HCT116 (cell line): ENCODE measurements at regions not wholly inside any gene's neighbourhood (a gene's known extent, or its start where the extent isn't known, plus 50 kb on each side); places are given as distances from the start of the nearest gene placed in this dataset.

Experiments
- ATAC-seq: fragments of 200-7000 bp; cut with Tn5 transposase; 2 replicates; pipeline ENCODE4 v1.9.1; 2020; ENCODE audit warnings: mild to moderate bottlenecking, moderate library complexity
- BruUV-seq: library from RNA; stranded (reverse); fragments of 400-500 nt; replicated peaks from 2 replicates; lab custom pipeline; 2021; lab: Mats Ljungman, UMichigan
- CTCF ChIA-PET: fragments of 300-600 bp; sonication (Branson Sonifier 250); formaldehyde crosslinking; loops from one replicate; lab custom pipeline; 2021; ENCODE audit warnings: antibody characterized with exemption; lab: Charles Lee
- POLR2A ChIA-PET: fragments of 300-600, 350-600 bp; sonication (Branson Sonifier 250); formaldehyde crosslinking; loops from one replicate; lab custom pipeline; 2021; ENCODE audit warnings: antibody characterized with exemption; lab: Charles Lee
- RAD21 ChIA-PET, 2 experiments: fragments of 300-600 bp; sonication (Branson Sonifier 250); formaldehyde crosslinking; loops; one replicate each; lab custom pipeline; 2023; ENCODE audit warnings: low total read pairs in 2 of 2; ENCODE audit not compliant: uncharacterized antibody in 2 of 2, unreplicated experiment in 2 of 2, low non-redundant PET in 1 of 2; lab: Charles Lee
- DNase-seq: peaks from one replicate; pipeline ENCODE4 v3.0.0-alpha.2; 2010; ENCODE audit warnings: low read depth, low spot score
- H2AFZ ChIP-seq: fragments of 200-600 bp; shearing (Covaris generic), sonication (generic); 2 replicates; pipeline ENCODE4 v1.6.1; 2017; ENCODE audit warnings: low read depth, mixed run types, mixed read lengths, antibody characterized with exemption, low read length; ENCODE audit not compliant: poor library complexity, severe bottlenecking
- H3K27ac ChIP-seq: 2 replicates; pipeline ENCODE4 v1.5.1; 2012; ENCODE audit warnings: low read depth, low read length
- H3K27me3 ChIP-seq: fragments of 200-600 bp; sonication (generic); 2 replicates; pipeline ENCODE4 v1.6.1; 2016; ENCODE audit warnings: mixed run types, low read length, mixed read lengths; ENCODE audit not compliant: insufficient read depth
- H3K36me3 ChIP-seq, 2 experiments: fragments of 200-500 bp in 1 of 2; fragments of 200-600 bp in 1 of 2; sonication (Bioruptor generic) in 1 of 2; sonication (generic) in 1 of 2; 2 replicates each; pipeline versions ENCODE4 v1.5.1 to v1.6.1; 2014 to 2016; ENCODE audit warnings: low read length in 2 of 2, inconsistent platforms in 1 of 2, mixed read lengths in 1 of 2, mixed run types in 1 of 2; ENCODE audit not compliant: insufficient read depth in 2 of 2, control insufficient read depth in 1 of 2
- H3K4me1 ChIP-seq, 2 experiments: fragments of 200-600 bp in 1 of 2; sonication (generic) in 1 of 2; 2 replicates each; pipeline versions ENCODE4 v1.5.1 to v1.6.1; 2012 to 2017; ENCODE audit warnings: low read length in 2 of 2, inconsistent platforms in 1 of 2, mild to moderate bottlenecking in 1 of 2, mixed read lengths in 1 of 2, mixed run types in 1 of 2, moderate library complexity in 1 of 2; ENCODE audit not compliant: insufficient read depth in 2 of 2, control insufficient read depth in 1 of 2
- H3K4me2 ChIP-seq: fragments of 200-600 bp; sonication (generic); 2 replicates; pipeline ENCODE4 v1.6.1; 2017; ENCODE audit warnings: mixed run types, low read length, mixed read lengths
- H3K4me3 ChIP-seq, 2 experiments: fragments of 200-600 bp in 1 of 2; sonication (generic) in 1 of 2; replicated peaks in 1 of 2; 2 replicates each; pipeline ENCODE4 v1.5.1; 2011 to 2016; ENCODE audit warnings: low read length in 2 of 2, control low read depth in 1 of 2, low read depth in 1 of 2, mild to moderate bottlenecking in 1 of 2, mixed read lengths in 1 of 2, mixed run types in 1 of 2
- H3K79me2 ChIP-seq: fragments of 200-600 bp; sonication (generic); 2 replicates; pipeline ENCODE4 v1.6.1; 2017; ENCODE audit warnings: mild to moderate bottlenecking, mixed run types, low read length, moderate library complexity, mixed read lengths; ENCODE audit not compliant: insufficient read depth
- H3K9ac ChIP-seq: fragments of 200-600 bp; sonication (generic); 2 replicates; pipeline ENCODE4 v1.6.1; 2016; ENCODE audit warnings: low read length, mixed read lengths
- H3K9me2 ChIP-seq: fragments of 200-600 bp; sonication (generic), shearing (Covaris generic); 2 replicates; pipeline ENCODE4 v1.6.1; 2017; ENCODE audit warnings: mixed run types, mild to moderate bottlenecking, moderate library complexity; ENCODE audit not compliant: insufficient read depth
- H3K9me3 ChIP-seq, 2 experiments: fragments of 200-500 bp in 1 of 2; fragments of 200-600 bp in 1 of 2; sonication (Bioruptor generic) in 1 of 2; sonication (generic) in 1 of 2; 2 replicates each; pipeline ENCODE4 v1.6.1; 2014 to 2017; ENCODE audit warnings: low read length in 2 of 2, mixed read lengths in 2 of 2, inconsistent platforms in 1 of 2, low read depth in 1 of 2, mild to moderate bottlenecking in 1 of 2, mixed run types in 1 of 2, moderate library complexity in 1 of 2; ENCODE audit not compliant: control insufficient read depth in 1 of 2, insufficient read depth in 1 of 2
- H4K20me1 ChIP-seq: fragments of 200-600 bp; sonication (generic), shearing (Covaris generic); 2 replicates; pipeline ENCODE4 v1.6.1; 2017; ENCODE audit warnings: mixed run types, mild to moderate bottlenecking, moderate library complexity; ENCODE audit not compliant: insufficient read depth
- CBX3 ChIP-seq: IDR thresholded peaks from 2 replicates; pipeline ENCODE4 v1.6.1; 2012; ENCODE audit warnings: low read depth
- CEBPB ChIP-seq: IDR thresholded peaks from 2 replicates; pipeline ENCODE4 v1.6.1; 2012; ENCODE audit warnings: low read depth
- EGR1 ChIP-seq: IDR thresholded peaks from 2 replicates; pipeline ENCODE4 v1.6.1; 2012; ENCODE audit warnings: low read depth
- EZH2phosphoT487 ChIP-seq: fragments of 200-600 bp; IDR thresholded peaks from 2 replicates; pipeline ENCODE4 v1.6.1; 2018; ENCODE audit warnings: antibody characterized with exemption, borderline replicate concordance
- FOSL1 ChIP-seq: IDR thresholded peaks from 2 replicates; pipeline ENCODE4 v1.6.1; 2012; ENCODE audit warnings: low read depth
- JUND ChIP-seq: IDR thresholded peaks from 2 replicates; pipeline ENCODE4 v1.6.1; 2012
- POLR2A ChIP-seq: IDR thresholded peaks from 2 replicates; pipeline ENCODE4 v1.7.0; 2011; ENCODE audit warnings: borderline replicate concordance; ENCODE audit not compliant: insufficient read depth, insufficient read length; ENCODE audit errors: extremely low read depth
- RAD21 ChIP-seq: IDR thresholded peaks from 2 replicates; pipeline ENCODE4 v1.6.1; 2012; ENCODE audit warnings: low read depth, mild to moderate bottlenecking
- SIN3A ChIP-seq: IDR thresholded peaks from 2 replicates; pipeline ENCODE4 v1.6.1; 2012; ENCODE audit warnings: low read depth
- SP1 ChIP-seq: IDR thresholded peaks from 2 replicates; pipeline ENCODE4 v1.6.1; 2012; ENCODE audit warnings: low read depth
- SRF ChIP-seq: IDR thresholded peaks from 2 replicates; pipeline ENCODE4 v1.6.1; 2012; ENCODE audit warnings: low read depth
- TCF7L2 ChIP-seq: IDR thresholded peaks from 2 replicates; pipeline ENCODE4 v1.7.0; 2011; ENCODE audit warnings: borderline replicate concordance, inconsistent platforms; ENCODE audit not compliant: insufficient read depth, insufficient read length; ENCODE audit errors: extremely low read depth
- YY1 ChIP-seq: IDR thresholded peaks from 2 replicates; pipeline ENCODE4 v1.6.1; 2011; ENCODE audit warnings: low read length, low read depth, moderate library complexity, mild to moderate bottlenecking; ENCODE audit not compliant: insufficient replicate concordance; ENCODE audit errors: extremely low read depth
- ZFX ChIP-seq: fragments of 450-650 bp; IDR thresholded peaks from 2 replicates; pipeline ENCODE4 v1.6.1; 2017
- ZNF274 ChIP-seq: fragments of 200-500 bp; sonication (Bioruptor generic); IDR thresholded peaks from 2 replicates; pipeline ENCODE4 v1.6.1; 2014; ENCODE audit warnings: mild to moderate bottlenecking, low read depth, low read length, inconsistent platforms
- intact Hi-C: fragments of 100-400 bp; cut with micrococcal nuclease; formaldehyde crosslinking; loops from 2 replicates; pipeline ENCODE4 v1.10.0; 2022
- TF ChIP-seq, protein P1 (sequence below): IDR thresholded peaks from 2 replicates; pipeline ENCODE4 v1.6.1; 2012

DNA sequence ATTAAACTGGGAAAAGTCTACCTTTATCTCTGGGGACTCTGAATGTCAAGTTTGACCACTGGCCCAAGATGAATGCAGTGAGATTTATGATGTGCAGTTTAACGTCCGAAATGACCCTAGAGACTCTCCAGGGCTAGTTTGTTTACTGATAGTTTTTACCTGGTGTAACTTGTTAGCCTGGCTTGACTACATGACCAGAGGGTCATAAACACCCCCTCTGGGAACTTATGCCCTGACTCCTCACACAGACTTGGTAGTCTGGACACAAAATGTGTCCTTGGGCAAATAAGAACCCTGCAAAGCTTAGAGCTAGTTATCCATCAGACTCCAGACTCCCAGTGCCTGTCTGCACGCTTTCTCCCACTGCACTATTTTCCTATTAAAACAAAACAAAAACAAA is 606.5 kb downstream of the HACE1 start:
- no peaks in the 10 kb centered on the region for H3K27me3 ChIP-seq
- no peak overlapping the region for H3K4me3 ChIP-seq
- H3K4me1 ChIP-seq: peaks cover 0 to 6% of the 10 kb centered on the region in 2 experiments; a peak in 1 of 4 replicates
- no peaks in the 10 kb centered on the region for H4K20me1 ChIP-seq
- no peak overlapping the region for H3K9ac ChIP-seq
- H3K4me2 ChIP-seq: no peak overlapping the region
- no peak for DNase-seq
- no peak overlapping the region for H2AFZ ChIP-seq
- H3K36me3 ChIP-seq: no peaks in the 10 kb centered on the region
- ChIA-PET POLR2A (no interaction called here), CTCF (no interaction called here), RAD21 (no interaction called here)
- no peak overlapping the region for H3K27ac ChIP-seq
- intact Hi-C loops: no loop called here
- H3K9me2 ChIP-seq: no peaks in the 10 kb centered on the region
- TF ChIP-seq JUND (no peak), EZH2phosphoT487 (no peak)
- TF ChIP-seq, protein P1, sequence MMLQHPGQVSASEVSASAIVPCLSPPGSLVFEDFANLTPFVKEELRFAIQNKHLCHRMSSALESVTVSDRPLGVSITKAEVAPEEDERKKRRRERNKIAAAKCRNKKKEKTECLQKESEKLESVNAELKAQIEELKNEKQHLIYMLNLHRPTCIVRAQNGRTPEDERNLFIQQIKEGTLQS: no peak
- BruUV-seq: no TSS peak
- ATAC-seq: no peak
- H3K79me2 ChIP-seq: no peaks in the 10 kb centered on the region
- no peaks in the 10 kb centered on the region for H3K9me3 ChIP-seq

- Histone ChIP-seq H3K36me3 (no peaks in the 10 kb centered on the region), H3K27ac (no peak overlapping the region), H2AFZ (no peak overlapping the region), H3K4me2 (no peak overlapping the region), H3K9me3 (no peaks in the 10 kb centered on the region), H3K27me3 (no peaks in the 10 kb centered on the region), H3K79me2 (no peaks in the 10 kb centered on the region), H3K9ac (no peak overlapping the region), H3K4me1 (peaks cover 0 to 6% of the 10 kb centered on the region in 2 experiments; a peak in 1 of 4 replicates), H4K20me1 (no peaks in the 10 kb centered on the region), H3K9me2 (no peaks in the 10 kb centered on the region), H3K4me3 (no peak overlapping the region)
- ChIA-PET RAD21 (no interaction called here), CTCF (no interaction called here), POLR2A (no interaction called here)
- no peak for DNase-seq
- intact Hi-C loops: no loop called here
- ATAC-seq: no peak
- no TSS peak for BruUV-seq
- TF ChIP-seq RAD21 (no peak), ZFX (no peak), TCF7L2 (no peak), EGR1 (no peak), YY1 (no peak), FOSL1 (no peak), SIN3A (no peak), SRF (no peak), SP1 (no peak), CEBPB (no peak), ZNF274 (no peak), CBX3 (no peak), POLR2A (no peak)
Observed at GRCh38 chr6:104252276-104252675, 607.4 kb downstream of the HACE1 start.
